ENCODE measurements at regions not wholly inside any gene's neighbourhood (a gene's known extent, or its start where the extent isn't known, plus 50 kb on each side); places are given as distances from the start of the nearest gene placed in this dataset.
"Not testable (repeated sequence)": the region's sequence is repeated elsewhere in the genome, so short reads cannot be mapped to it uniquely, and the experiment has no call there.

DNA sequence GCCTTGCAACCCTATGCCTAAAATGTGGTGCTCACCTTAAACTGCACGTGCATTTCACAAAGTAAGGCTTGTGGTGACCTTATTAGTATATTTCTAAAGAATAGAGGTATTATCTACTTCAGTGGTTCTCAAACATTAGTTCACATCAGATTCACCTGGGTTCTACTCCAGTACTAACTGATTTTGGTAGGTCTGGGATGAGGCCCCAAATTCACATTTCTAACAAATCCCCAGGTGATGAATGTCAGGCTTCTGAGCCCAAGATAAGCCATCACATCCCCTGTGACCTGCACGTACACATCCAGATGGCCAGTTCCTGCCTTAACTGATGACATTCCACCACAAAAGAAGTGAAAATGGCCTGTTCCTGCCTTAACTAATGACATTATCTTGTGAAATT, 329.1 kb upstream of the KCNMB2 start:
- not testable (repeated sequence) for DNase-seq (ENCODE audit: low read depth in 2 of 3, low spot score in 2 of 3)

DNA sequence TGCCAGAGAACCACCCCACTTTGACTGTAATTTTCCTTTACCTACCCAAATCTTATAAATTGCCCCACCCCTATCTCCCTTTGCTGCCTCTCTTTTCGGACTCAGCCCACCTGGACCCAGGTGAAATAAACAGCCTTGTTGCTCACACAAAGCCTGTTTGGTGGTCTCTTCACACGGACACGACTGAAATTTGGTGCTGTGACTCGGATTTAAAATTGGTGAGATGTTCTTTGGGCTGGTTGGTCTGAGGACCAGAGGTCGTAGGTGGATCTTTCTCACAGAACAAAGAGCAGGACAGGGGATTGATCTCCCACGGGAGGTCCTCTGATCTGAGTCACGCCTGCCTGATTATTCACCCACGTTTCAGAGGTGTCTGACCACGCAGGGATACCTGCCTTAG, 328.6 kb upstream of the KCNMB2 start:
- not testable (repeated sequence) for DNase-seq (ENCODE audit: low read depth in 2 of 3, low spot score in 2 of 3)

DNA sequence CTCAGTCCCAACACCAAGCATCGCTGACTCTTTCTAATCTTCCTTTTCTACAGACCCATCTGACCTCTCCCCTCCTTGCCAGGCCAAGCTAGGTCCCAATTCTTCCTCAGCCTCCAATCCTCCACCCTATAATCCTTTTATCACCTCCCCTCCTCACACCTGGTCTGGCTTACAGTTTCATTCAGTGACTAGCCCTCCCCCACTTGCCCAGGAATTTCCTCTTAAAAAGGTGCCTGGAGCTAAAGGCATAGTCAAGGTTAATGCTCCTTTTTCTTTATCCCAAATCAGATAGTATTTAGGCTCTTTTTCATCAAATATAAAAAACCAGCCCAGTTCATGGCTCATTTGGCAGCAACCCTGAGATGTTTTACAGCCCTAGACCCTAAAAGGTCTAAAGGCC, 327.1 kb upstream of the KCNMB2 start:
- not testable (repeated sequence) for DNase-seq (ENCODE audit: low read depth in 2 of 3, low spot score in 2 of 3)

DNA sequence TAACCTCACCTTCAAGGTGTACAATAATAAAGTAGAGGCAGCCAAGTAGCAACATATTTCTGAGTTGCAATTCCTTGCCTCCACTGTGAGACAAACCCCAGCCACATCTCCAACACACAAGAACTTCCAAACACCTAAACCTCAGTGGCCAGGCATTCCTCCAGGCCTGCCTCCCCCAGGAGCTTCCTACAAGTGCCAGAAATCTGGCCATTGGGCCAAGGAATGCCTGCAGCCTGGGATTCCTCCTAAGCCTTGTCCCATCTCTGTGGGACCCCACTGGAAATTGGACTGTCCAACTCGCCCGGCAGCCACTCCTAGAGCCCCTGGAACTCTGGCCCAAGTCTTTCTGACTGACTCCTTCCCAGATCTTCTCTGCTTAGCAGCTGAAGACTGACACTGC, 326.6 kb upstream of the KCNMB2 start:
- not testable (repeated sequence) for DNase-seq (ENCODE audit: low read depth in 2 of 3, low spot score in 2 of 3)

DNA sequence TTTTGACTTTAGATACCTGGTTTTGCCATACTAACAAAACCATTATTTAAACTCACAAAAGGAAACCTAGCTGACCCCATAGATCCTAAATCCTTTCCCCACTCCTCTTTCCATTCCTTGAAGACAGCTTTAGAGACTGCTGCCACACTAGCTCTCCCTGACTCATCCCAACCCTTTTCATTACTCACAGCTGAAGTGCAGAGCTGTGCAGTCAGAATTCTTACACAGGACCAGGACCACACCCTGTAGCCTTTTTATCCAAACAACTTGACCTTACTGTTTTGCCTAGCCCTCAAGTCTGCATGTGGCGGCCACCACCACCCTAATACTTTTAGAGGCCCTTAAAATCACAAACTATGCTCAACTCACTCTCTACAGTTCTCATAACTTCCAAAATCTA, 325.1 kb upstream of the KCNMB2 start:
- not testable (repeated sequence) for DNase-seq (ENCODE audit: low read depth in 2 of 3, low spot score in 2 of 3)

DNA sequence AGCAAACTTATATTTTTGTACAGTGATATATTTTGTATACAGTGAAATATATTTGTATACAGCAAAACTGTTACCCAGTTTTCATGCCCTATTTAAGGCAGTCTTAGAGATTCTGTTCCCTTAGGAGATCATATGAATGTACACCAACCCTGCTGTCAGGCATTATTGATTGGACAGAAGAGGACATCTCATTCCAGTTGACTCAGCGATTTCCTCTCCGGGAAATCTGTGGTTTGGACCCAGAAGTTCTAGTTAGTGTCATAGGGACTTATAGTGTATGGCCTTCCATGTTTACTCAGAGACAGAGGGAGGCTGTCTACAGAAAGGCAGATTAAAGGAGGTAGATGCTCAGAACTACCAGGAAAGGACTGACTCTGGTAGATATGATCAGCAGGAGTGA, 318.8 kb upstream of the KCNMB2 start:
- DNase-seq (ENCODE audit: low read depth in 2 of 3, low spot score in 2 of 3) = no peak

DNA sequence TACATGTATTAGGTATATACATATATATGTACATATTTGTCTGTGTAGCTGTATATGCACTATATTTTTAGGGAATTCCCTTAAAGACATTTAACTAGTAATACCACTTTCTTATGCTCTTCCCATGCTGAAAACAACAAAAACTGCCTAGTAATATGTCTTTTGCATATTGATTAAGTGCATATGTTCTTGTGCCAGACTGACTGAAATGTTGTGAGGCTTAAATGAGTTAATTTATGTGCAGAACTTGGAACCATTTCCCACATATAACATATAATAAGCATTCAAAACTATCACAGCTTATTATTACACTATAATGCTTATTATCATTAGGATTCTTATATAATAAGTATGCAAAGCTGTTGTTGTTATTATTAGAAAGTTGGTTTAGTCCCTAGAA, 318.0 kb upstream of the KCNMB2 start:
- no peak for DNase-seq (ENCODE audit: low read depth in 2 of 3, low spot score in 2 of 3)

DNA sequence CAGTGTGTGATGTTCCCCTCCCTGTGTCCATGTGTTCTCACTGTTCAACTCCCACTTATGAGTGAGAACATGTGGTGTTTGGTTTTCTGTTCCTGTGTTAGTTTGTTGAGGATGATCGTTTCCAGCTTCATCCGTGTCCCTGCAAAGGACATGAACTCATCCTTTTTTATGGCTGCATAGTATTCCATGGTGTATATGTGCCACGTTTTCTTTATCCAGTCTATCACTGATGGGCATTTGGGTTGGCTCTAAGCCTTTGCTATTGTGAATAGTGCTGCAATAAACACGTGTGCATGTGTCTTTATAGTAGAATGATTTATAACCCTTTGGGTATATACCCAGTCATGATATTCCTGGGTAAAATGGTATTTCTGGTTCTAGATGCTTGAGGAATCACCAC, 316.6 kb upstream of the KCNMB2 start:
- not testable (repeated sequence) for DNase-seq (ENCODE audit: low read depth in 2 of 3, low spot score in 2 of 3)

DNA sequence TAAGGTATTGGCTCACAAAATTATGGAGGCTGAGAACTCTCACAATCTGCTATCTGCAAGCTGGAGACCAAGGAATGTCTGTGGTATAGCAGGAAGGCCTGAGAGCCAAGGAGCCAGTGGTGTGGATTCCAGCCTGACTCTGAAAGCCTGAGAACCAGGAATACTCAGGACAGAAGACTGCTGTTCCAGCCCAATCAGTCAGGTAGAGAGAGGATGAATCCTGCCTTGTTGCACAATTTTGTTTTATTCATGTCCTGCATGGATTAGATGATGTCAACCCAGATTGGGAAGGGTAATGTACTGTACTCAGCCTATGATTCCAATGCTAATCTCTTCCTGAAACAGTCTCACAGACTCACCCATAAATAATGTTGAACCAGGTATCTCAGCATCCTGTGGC, 312.4 kb upstream of the KCNMB2 start:
- DNase-seq (ENCODE audit: low read depth in 2 of 3, low spot score in 2 of 3) = no peak

DNA sequence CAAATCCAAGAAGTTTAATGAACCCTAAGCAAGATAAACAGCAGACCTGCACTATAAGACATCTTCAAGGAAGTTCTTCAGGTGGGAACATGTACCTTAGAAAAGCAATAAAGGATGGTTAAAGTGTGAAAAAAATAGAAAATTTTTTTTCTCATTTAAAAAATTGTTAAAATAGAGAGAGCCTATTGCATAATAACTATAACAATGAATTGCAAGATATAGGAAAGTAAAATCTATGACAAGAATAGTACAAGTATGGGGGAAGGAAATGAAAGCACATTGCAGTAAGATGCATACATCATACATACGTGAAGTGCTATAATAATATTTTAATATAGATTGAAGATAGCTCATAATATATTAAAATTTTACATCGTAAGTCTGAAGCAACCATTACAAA, 310.1 kb upstream of the KCNMB2 start:
- no peak for DNase-seq (ENCODE audit: low read depth in 2 of 3, low spot score in 2 of 3)

DNA sequence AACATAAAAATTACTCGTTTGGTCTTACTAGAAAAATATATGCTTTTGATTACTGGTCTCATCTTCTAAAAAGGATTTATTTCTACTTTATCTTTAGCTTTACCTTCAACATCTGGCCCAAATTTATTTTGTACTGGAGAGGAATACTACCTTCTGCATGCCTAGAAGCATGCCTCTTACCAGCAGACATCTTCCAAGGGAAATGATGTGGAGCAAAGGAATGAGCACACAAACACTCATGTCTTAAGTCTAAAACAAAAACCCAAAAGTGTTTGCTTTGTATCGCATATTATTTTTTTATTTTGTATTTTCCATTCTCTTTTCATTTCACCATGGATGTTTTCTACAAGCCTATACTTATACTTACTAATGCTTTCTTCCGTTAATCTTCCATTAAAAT, 304.6 kb upstream of the KCNMB2 start:
- DNase-seq (ENCODE audit: low read depth in 2 of 3, low spot score in 2 of 3) = no peak

DNA sequence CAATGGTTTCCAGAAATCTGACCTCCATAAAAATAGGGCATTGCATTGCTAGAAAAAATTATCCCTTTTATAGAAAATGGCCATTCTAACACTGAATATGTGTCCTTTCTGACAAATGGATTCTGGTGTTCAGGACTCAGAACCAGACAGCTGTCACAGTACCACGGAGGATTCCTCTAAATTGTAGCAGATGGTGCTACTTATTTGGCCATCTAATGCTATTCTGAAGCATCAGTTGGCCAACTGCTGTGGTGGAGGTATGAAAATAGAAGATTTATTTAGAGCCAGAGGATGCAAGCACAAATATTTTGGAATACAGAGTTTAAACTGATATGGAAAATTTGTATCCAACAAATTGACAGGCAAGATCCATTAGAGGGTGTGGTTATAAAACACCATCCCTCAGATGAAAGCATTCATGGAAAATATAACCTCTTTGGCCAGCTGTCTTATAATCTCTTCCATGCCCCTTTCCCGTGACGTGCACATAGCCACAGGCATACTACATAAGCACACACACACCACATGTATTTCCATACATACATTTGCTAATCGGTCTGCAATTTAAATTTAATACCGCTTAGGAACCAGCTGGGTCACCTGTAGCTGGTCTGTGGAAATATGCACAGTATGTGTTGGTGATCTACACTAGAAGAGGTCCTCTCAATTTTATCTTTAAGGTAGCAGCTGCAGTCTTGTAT, 302.7 kb upstream of the KCNMB2 start:
- no peak for DNase-seq (ENCODE audit: low read depth in 2 of 3, low spot score in 2 of 3)

DNA sequence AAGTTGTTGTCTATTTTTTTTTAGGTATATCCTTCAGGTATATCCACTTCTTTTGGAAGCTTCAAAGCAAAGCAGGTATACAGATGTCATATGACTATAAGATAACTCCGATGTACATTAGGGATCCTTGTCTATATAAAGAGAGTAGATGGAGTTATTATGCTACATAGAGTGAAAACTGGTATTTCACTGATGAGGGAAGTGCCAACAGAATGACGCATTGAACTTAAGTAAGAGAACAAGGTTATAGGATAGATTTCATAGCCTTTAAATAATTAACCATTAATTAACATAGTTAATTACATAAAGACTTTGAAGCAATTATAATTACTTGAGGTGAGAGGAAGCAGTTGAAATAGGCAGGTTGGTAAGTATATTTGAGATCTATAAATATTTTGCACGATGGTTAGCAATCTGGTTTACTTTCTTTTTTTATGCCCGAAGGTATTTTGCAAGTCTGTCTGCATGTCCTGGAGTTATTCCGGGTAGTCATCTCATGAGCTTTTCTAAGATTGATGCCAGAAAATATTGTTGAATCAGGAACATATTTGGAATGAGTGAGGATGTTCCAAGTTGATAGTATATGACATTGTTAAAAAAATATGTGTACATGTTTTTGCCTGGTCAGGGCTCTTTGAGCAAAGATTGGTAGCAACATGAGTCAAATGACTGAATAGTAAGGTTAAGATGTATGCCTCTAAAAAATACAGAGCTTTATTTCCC, 299.5 kb upstream of the KCNMB2 start:
- no peak for DNase-seq (ENCODE audit: low read depth in 2 of 3, low spot score in 2 of 3)

DNA sequence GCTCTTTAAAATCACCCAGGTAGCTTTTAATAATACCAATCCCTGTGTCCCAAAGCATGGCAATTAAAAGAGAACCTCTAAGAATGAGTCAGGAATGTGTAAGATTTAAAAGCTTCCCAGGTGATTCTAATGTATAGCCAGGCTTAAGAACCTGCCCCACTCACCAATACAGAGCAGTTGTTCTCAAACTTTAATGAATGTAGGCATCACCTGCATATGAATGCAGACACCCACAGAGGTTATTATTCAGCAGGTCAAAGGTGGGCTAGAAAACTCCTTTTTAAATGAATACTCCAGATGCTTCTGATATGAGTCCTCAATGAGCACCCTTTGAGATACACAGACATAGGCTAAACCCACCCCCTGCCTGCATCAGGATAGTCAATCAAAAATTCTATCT, 298.1 kb upstream of the KCNMB2 start:
- DNase-seq (ENCODE audit: low read depth in 2 of 3, low spot score in 2 of 3) = no peak

DNA sequence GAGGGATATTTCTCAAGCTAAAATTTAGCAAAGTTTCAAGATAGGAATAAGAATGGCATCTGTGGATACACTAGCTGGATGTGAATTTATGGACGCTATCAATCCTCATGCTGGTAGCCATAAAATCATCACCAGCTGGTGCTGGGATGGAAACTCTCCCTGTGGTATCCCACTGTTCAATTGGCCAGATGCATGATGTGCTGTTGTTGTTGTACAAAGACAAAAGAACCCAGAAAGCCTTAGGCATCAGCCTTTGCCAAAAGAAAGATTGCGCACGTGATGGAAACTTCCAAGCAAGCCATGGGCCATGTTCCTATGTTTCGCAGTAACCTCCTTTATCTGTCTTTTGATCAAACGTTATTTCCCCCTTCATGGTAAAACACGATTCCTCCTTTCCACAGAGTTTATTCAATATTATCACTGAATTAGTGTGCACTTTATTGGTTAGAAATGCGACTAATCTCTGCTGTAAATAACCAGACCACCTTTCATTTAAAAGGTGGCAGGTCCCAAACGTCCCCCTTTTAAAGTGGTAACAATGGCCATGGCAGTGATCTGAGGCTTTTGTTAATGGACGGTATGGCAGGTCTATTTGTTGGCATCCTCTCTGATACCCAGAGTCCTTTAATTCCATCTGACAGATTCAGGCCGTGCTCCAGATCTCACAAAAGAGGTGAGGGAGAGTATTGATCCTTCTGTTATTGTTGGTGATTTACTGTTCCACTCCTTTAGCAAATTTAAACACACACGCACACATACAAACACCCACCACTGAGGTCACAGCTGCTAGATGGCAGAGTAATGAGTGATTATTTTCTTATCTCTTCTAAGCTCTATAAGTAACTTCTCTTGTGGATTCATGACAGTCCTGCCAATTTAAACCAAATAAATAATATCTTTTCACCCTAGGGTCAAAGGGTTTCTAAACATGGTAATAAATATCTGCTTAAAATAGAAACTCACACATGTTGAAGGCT, 291.2 kb upstream of the KCNMB2 start:
- DNase-seq (ENCODE audit: low read depth in 2 of 3, low spot score in 2 of 3) = no peak

DNA sequence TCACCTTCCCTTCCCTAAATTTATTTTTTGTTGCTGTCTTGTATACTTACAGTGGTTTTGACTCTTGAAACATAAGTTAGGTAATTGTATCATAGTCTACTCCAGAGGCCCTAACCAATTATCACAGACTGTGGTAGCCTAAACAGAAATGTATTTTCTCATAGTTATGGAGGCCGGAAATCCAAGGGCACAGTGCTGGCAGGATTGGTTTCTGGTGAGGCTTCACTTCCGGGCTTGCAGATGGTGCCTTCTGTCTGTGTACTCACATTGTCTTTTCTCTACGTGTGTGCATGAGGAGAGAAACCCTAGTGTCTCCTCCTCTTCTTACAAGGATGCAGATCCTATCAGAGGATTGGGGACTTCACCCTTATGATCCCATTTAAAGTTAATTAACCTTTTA, 290.2 kb upstream of the KCNMB2 start:
- no peak for DNase-seq (ENCODE audit: low read depth in 2 of 3, low spot score in 2 of 3)

DNA sequence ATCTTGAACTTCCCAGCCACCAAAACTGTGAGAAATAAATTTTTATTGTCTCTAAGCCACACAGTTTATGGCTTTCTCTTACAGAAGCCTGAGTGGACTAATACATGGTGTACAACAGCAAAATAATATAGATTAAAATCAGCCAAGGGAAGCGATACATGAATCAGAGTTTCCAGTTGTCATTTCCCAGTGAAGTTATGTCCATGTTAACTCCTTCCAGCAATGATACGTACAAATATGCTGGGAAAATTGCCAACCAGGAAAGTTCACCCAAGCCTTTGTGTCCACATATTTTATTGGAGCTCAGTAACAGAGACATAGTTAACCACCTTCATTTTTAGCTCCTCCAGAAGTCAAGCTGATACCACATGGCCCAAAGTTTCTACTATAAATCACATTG, 280.9 kb upstream of the KCNMB2 start:
- no peak for DNase-seq (ENCODE audit: low read depth in 2 of 3, low spot score in 2 of 3)

DNA sequence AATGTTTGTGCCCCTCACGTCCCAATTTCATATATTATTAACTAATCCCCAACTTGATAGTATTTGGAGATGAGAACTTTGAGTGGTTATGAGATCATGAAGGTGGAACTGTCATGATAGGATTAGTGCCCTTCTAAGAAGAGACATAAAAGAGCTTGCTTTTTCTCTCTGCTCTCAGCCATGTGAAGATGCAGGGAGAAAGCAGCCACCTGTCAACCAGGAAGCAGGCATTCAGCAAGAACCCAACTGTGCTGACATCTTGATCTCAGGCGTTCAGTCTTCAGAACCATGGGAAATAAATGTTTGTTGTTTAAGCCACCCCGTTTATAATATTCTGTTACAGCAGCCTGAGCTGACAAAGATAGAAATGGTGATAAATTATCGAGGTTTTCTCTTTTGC, 278.7 kb upstream of the KCNMB2 start:
- no peak for DNase-seq (ENCODE audit: low read depth in 2 of 3, low spot score in 2 of 3)

DNA sequence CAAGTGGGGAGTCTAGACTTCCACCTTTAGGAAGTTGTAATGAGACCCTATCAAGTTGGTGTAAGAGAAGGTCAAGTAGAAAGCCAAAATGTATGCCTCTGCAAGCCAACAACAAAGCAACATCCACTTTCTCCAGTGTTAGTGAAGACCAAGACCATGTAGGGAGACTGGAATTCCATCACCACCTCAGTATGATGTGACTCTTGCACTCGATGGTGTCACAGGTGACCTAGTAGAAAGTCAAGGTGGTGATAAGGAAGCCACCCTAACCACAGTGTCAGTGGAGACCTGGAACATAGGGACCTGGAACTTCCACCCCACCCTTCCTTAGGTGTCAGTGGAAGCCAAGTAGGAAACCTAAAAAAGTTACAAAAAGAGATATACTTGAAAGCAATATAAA, 278.1 kb upstream of the KCNMB2 start:
- DNase-seq (ENCODE audit: low read depth in 2 of 3, low spot score in 2 of 3) = no peak

DNA sequence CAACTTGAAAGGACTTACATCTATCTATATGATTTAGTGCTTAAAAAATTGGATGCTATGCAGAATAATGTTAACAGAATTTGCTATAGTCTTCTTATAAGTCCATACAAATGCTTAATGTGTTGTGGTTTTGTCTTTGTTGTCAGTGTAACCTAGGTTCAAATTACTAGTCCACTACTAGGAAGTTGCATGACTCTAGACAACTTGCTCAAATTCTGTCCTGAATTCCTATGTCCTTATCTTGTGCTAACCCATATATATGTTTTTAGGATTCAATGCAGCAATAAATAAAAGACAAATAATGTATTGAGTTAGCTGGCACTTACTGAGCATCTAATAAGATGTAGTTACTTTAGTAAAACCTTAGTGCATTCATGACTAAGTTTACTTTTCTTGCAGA, 276.5 kb upstream of the KCNMB2 start:
- DNase-seq (ENCODE audit: low read depth in 2 of 3, low spot score in 2 of 3) = no peak

DNA sequence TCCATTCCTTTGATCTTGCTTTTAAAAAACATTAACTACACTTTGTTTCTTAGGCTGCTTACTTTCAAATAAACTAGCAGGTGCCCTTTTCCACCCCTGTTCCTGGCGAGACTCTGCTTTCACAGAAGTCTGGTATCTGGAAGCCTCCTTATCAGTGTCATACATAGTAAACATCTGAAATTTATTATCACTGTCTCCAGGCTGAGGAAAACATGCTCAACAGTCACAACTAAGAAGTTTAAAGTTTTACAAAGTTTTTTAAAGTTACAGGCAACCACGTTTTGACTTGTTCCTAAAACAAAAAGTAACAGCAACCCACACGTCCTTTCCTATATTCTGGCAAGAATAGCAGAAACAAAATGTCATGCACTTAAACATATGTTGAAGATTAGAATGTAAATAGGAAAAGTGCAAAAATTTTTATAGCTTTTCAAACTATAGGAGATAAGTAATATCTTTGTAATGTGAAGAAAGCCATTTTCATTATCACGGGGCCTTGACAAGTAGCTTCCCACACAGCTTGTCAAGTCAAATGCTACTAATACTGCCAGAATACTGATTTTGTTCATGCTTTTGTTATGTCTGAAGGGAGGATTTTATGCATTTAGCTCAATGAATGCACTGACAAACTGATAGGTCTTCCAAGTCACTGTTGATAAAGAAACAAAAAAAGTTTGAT, 275.2 kb upstream of the KCNMB2 start:
- DNase-seq (ENCODE audit: low read depth in 2 of 3, low spot score in 2 of 3) = no peak

Data from activated CD8-positive, alpha-beta memory T cell treated with anti-CD3 and anti-CD28 coated beads for 48 hours (primary cell).